ENCODE measurements at regions not wholly inside any gene's neighbourhood (a gene's known extent, or its start where the extent isn't known, plus 50 kb on each side); places are given as distances from the start of the nearest gene placed in this dataset.
"Not testable (repeated sequence)": the region's sequence is repeated elsewhere in the genome, so short reads cannot be mapped to it uniquely, and the experiment has no call there.

GRCh38 chr5:18702821-18703220, 1068.6 kb downstream of the TAF11L14 start:
- Histone ChIP-seq H3K4me1 (ENCODE audit: insufficient read depth, low read length) (peaks cover 6% of the 10 kb centered on the region), H3K9me3 (ENCODE audit: low read depth, low read length) (no peaks in the 10 kb centered on the region), H3K27me3 (ENCODE audit: insufficient read depth, low read length) (no peaks in the 10 kb centered on the region), H3K4me3 (ENCODE audit: low read length) (no peak overlapping the region)

DNA sequence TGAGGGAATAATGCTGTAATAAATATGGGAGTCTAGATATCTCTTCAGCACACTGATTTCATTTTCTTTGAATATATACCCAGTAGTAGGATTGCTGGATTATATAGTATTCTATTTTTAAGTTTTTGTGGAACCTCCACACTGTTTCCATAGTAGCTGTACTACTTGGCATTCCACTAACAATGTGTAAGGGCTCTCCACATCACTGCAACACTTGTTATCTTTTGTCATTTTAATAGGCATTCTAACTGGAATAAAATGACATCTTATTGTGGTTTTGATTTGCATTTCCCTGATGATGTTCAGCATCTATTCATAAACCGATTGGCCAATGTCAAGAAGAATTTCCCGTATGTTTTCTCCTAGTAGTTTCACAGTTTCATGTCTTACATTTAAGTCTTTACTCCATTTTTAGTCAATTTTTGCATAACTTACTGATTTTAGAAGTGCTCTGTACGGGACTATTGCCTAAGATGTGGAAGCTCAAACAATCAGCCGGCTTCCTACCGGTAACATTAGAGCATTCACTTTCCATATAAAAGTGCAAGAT, 1078.8 kb downstream of the TAF11L14 start:
- no peaks in the 10 kb centered on the region for H3K27me3 ChIP-seq (ENCODE audit: insufficient read depth, low read length)
- H3K9me3 ChIP-seq (ENCODE audit: low read depth, low read length): no peaks in the 10 kb centered on the region
- H3K4me3 ChIP-seq (ENCODE audit: low read length): no peak overlapping the region
- no peaks in the 10 kb centered on the region for H3K4me1 ChIP-seq (ENCODE audit: insufficient read depth, low read length)

DNA sequence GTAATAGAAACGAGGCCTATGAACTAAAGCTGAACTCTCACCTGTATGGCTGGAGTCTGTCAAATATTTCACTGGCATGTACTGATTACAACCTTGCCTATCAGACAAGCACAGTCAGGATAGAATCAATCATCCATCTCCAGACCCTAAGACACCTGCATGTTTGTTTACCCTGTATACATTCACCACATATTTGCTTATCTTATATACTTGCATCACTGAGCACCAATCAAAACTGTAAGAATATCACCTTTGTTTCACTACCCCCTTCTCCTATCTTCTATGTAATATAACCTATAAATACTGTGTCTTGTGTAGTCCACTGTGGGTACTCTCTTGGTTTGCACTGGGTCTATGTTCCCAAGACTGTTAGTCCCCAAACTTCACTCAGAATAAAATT, 1085.7 kb downstream of the TAF11L14 start:
- H3K4me1 ChIP-seq (ENCODE audit: insufficient read depth, low read length): no peaks in the 10 kb centered on the region
- no peaks in the 10 kb centered on the region for H3K27me3 ChIP-seq (ENCODE audit: insufficient read depth, low read length)
- H3K4me3 ChIP-seq (ENCODE audit: low read length): no peak overlapping the region
- H3K9me3 ChIP-seq (ENCODE audit: low read depth, low read length): no peaks in the 10 kb centered on the region

- Histone ChIP-seq H3K9me3 (ENCODE audit: low read depth, low read length) (no peaks in the 10 kb centered on the region), H3K4me1 (ENCODE audit: insufficient read depth, low read length) (peaks cover 11% of the 10 kb centered on the region), H3K4me3 (ENCODE audit: low read length) (no peak overlapping the region), H3K27me3 (ENCODE audit: insufficient read depth, low read length) (no peaks in the 10 kb centered on the region)
Observed at GRCh38 chr5:18732556-18733479, 1098.6 kb downstream of the TAF11L14 start.

GRCh38 chr5:18736051-18736398, 1101.8 kb downstream of the TAF11L14 start:
- Histone ChIP-seq H3K27me3 (ENCODE audit: insufficient read depth, low read length) (no peaks in the 10 kb centered on the region), H3K9me3 (ENCODE audit: low read depth, low read length) (no peaks in the 10 kb centered on the region), H3K4me1 (ENCODE audit: insufficient read depth, low read length) (peaks cover 19% of the 10 kb centered on the region), H3K4me3 (ENCODE audit: low read length) (no peak overlapping the region)

DNA sequence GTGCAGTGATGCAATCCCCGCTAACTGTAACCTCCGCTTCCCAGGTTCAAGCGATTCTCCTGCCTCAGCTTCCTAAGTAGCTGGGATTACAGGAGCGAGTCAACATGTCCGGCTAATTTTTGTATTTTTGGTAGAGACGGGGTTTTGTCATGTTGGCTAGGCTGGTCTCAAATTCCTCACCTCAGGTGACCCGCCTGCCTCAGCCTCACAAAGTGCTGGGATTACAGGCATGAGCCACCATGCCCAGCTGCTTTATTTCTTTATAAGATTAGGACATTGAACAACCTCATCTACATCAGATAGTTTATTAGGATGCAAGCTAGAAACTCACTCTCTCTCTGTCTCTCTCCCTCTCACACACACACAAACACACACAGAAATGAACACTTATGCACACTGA, 1102.5 kb downstream of the TAF11L14 start:
- H3K4me3 ChIP-seq (ENCODE audit: low read length): not testable (repeated sequence)
- peaks cover 22% of the 10 kb centered on the region for H3K4me1 ChIP-seq (ENCODE audit: insufficient read depth, low read length)

GRCh38 chr5:18740301-18740700, 1106.0 kb downstream of the TAF11L14 start:
- H3K9me3 ChIP-seq (ENCODE audit: low read depth, low read length): no peaks in the 10 kb centered on the region
- H3K27me3 ChIP-seq (ENCODE audit: insufficient read depth, low read length): no peaks in the 10 kb centered on the region
- H3K4me3 ChIP-seq (ENCODE audit: low read length): no peak overlapping the region
- H3K4me1 ChIP-seq (ENCODE audit: insufficient read depth, low read length): peaks cover 53% of the 10 kb centered on the region

More for the DNA sequence above, 1102.5 kb downstream of the TAF11L14 start:
- H3K27me3 ChIP-seq (ENCODE audit: insufficient read depth, low read length); H3K9me3 ChIP-seq (ENCODE audit: low read depth, low read length): not testable (repeated sequence)

- Histone ChIP-seq H3K9me3 (ENCODE audit: low read depth, low read length) (no peaks in the 10 kb centered on the region), H3K27me3 (ENCODE audit: insufficient read depth, low read length) (no peaks in the 10 kb centered on the region), H3K4me3 (ENCODE audit: low read length) (no peak overlapping the region), H3K4me1 (ENCODE audit: insufficient read depth, low read length) (peaks cover 51% of the 10 kb centered on the region)
Observed at GRCh38 chr5:18742830-18743229, 1108.6 kb downstream of the TAF11L14 start.

GRCh38 chr5:18744441-18744840, 1110.2 kb downstream of the TAF11L14 start:
- peaks cover 48% of the 10 kb centered on the region for H3K4me1 ChIP-seq (ENCODE audit: insufficient read depth, low read length)
- H3K9me3 ChIP-seq (ENCODE audit: low read depth, low read length): no peaks in the 10 kb centered on the region
- no peaks in the 10 kb centered on the region for H3K27me3 ChIP-seq (ENCODE audit: insufficient read depth, low read length)
- H3K4me3 ChIP-seq (ENCODE audit: low read length): peak overlapping the region; percentile 76

DNA sequence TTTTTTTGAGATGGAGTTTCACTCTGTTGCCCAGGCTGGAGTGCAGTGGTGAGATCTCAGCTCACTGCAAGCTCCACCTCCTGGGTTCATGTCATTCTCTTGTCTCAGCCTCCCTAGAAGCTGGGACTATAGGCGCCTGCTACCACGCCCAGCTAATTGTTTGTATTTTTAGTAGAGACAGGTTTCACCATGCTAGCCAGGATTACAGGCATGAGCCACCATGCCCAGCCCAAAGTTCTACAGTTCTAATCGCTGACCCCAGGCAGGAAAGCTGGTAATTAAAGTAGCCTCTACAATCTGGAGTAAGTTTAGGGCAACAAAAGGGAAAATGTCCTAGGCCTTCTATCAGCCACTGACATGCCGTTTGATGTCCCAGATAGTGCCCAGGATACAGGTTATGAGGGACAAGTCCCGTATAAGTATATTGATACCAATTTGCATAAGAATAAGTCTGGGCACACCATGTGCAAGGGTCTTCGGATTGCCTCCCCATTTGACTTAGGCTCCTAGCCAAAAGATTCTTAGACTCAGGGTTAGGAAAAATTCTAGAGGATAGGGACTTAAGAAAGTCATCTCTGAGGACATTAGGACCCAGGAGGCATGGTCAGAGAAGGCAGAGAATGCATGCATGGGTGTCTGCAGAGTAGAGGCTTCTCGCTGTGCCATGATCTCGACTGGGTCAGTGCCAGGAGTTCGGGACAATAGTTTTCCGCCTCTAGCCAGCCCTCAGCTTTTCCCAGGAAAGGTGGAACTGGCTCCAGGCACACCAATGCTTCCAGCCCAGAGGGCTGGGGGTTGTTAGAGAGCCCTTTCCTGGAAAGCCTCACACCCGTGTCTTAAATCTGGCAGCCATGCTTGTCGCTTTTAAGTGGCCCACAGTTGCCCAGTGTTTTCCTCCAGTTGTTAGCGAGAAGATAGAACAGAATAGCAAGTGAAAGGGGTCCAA, 1111.1 kb downstream of the TAF11L14 start:
- Histone ChIP-seq H3K4me1 (ENCODE audit: insufficient read depth, low read length) (peaks cover 48% of the 10 kb centered on the region), H3K9me3 (ENCODE audit: low read depth, low read length) (no peaks in the 10 kb centered on the region), H3K4me3 (ENCODE audit: low read length) (peak overlapping the region; percentile 76), H3K27me3 (ENCODE audit: insufficient read depth, low read length) (no peaks in the 10 kb centered on the region)

DNA sequence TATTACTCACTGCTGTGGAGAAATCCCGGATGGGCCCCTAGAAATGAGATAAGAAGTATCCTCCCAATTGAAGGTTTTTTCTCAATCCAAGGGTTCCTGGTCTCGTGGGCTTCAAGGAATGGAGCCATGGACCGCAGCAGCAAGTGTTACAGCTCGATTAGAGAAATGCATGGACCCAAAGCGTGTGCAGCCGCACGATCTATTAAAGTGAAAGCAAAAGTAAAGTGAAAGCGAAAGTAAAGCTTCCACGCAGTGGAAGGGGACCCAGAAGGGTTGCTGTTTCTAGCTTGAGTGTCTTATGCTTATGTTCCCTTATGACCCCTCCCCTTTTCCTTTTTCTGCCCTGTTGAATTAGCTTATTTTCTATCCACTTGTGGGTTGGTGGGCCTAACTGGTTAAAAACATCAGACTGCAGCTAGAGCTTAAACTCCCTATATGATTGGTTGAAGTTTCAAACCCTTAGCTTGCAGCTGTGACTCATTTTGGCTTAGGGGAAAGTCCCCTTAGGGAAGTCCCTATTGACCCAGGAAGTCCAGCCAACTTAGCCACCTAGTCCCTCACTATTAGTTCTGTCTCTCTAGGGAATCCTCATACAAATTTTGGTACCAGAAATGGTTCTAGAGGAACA, 1111.8 kb downstream of the TAF11L14 start:
- Histone ChIP-seq H3K4me3 (ENCODE audit: low read length) (peak overlapping the region; percentile 76), H3K27me3 (ENCODE audit: insufficient read depth, low read length) (no peaks in the 10 kb centered on the region), H3K9me3 (ENCODE audit: low read depth, low read length) (no peaks in the 10 kb centered on the region), H3K4me1 (ENCODE audit: insufficient read depth, low read length) (peaks cover 43% of the 10 kb centered on the region)

DNA sequence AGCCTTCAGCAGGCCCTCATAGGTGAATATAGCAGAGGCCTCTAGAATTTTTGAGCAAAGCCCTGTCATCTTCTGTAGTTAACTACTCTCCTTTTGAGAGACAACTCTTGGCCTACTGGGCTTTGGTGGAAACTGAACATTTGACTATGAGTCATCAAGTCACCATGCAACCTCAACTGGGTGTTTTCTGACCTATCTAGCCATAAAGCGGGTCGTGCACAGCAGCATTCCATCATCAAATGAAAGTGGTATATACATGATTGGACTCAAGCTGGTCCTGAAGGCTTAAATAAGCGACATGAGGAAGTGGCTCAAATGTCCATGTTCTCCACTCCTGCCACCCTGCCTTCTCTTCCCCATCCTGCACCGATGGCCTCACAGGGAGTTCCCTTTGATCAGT, 1115.5 kb downstream of the TAF11L14 start:
- H3K4me1 ChIP-seq (ENCODE audit: insufficient read depth, low read length): peaks cover 15% of the 10 kb centered on the region
- no peaks in the 10 kb centered on the region for H3K9me3 ChIP-seq (ENCODE audit: low read depth, low read length)
- no peaks in the 10 kb centered on the region for H3K27me3 ChIP-seq (ENCODE audit: insufficient read depth, low read length)
- no peak overlapping the region for H3K4me3 ChIP-seq (ENCODE audit: low read length)

- Histone ChIP-seq H3K4me1 (ENCODE audit: insufficient read depth, low read length) (no peaks in the 10 kb centered on the region), H3K27me3 (ENCODE audit: insufficient read depth, low read length) (no peaks in the 10 kb centered on the region), H3K4me3 (ENCODE audit: low read length) (no peak overlapping the region), H3K9me3 (ENCODE audit: low read depth, low read length) (no peaks in the 10 kb centered on the region)
Observed at GRCh38 chr5:18752317-18752716, 1118.1 kb downstream of the TAF11L14 start.

DNA sequence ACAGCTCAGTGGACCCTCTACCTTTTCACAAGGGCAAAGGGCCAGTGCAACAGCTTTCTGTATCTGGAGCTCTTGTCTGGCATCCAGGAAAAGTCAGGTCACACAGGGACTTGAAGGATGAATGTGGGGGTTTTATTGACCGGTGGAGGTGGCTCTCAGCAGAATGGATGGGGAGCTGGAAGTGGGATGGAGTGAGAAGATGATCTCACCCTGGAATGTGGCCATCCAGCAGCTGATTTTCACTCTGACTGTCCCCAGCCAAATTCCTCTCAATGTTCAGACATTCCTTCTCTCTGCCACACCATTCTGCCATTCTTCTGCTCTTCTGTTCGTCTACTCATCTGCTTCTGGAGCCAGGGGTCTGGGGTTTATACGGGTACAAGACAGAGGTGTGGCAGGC, 1119.9 kb downstream of the TAF11L14 start:
- H3K27me3 ChIP-seq (ENCODE audit: insufficient read depth, low read length): no peaks in the 10 kb centered on the region
- H3K4me1 ChIP-seq (ENCODE audit: insufficient read depth, low read length): no peaks in the 10 kb centered on the region
- H3K9me3 ChIP-seq (ENCODE audit: low read depth, low read length): no peaks in the 10 kb centered on the region
- no peak overlapping the region for H3K4me3 ChIP-seq (ENCODE audit: low read length)

GRCh38 chr5:18761801-18762200, 1127.5 kb downstream of the TAF11L14 start:
- Histone ChIP-seq H3K4me1 (ENCODE audit: insufficient read depth, low read length) (no peaks in the 10 kb centered on the region), H3K9me3 (ENCODE audit: low read depth, low read length) (no peaks in the 10 kb centered on the region), H3K4me3 (ENCODE audit: low read length) (no peak overlapping the region), H3K27me3 (ENCODE audit: insufficient read depth, low read length) (no peaks in the 10 kb centered on the region)
